IMR-90 (cell line): ENCODE measurements at regions not wholly inside any gene's neighbourhood (a gene's known extent, or its start where the extent isn't known, plus 50 kb on each side); places are given as distances from the start of the nearest gene placed in this dataset.

ENCODE experiments used
- ATAC-seq: fragments of 200-7000 bp; cut with Tn5 transposase; 2 replicates; pipeline ENCODE4 v1.9.1; 2020; ENCODE audit warnings: low read depth, mild to moderate bottlenecking, moderate library complexity
- BruUV-seq: library from RNA; stranded (reverse); fragments of 400-500 nt; replicated peaks from 2 replicates; lab custom pipeline; 2021; lab: Mats Ljungman, UMichigan
- CTCF ChIA-PET: fragments of 300-600 bp; formaldehyde crosslinking; extraction: SDS; loops from one replicate; lab custom pipeline; 2021; ENCODE audit warnings: antibody characterized with exemption; lab: Yijun Ruan, JAX
- POLR2A ChIA-PET: fragments of 300-600 bp; sonication (Branson Sonifier 250); formaldehyde crosslinking; loops from one replicate; lab custom pipeline; 2022; ENCODE audit warnings: antibody characterized with exemption; ENCODE audit not compliant: unreplicated experiment; lab: Charles Lee
- DNase-seq: peaks from one replicate; pipeline ENCODE4 v3.0.0; 2013
- H2AFZ ChIP-seq: replicated peaks from 2 replicates; pipeline ENCODE3; 2013; ENCODE audit warnings: low read length, mild to moderate bottlenecking; ENCODE audit not compliant: poor library complexity
- H2AK5ac ChIP-seq: 2 replicates; pipeline ENCODE4 v1.6.1; 2013; ENCODE audit warnings: low read depth, low read length, inconsistent platforms
- H2AK9ac ChIP-seq: replicated peaks from 2 replicates; pipeline ENCODE3; 2013; ENCODE audit warnings: mild to moderate bottlenecking, low read depth, low read length, moderate library complexity; ENCODE audit not compliant: poor library complexity
- H2BK120ac ChIP-seq: 2 replicates; pipeline ENCODE4 v1.6.1; 2013; ENCODE audit warnings: low read depth, low read length, inconsistent platforms
- H2BK15ac ChIP-seq: 3 replicates; pipeline ENCODE4 v1.6.1; 2013; ENCODE audit warnings: low read depth, low read length, inconsistent platforms
- H2BK20ac ChIP-seq: 2 replicates; pipeline ENCODE4 v1.6.1; 2013; ENCODE audit warnings: low read depth, mild to moderate bottlenecking, inconsistent platforms, low read length, moderate library complexity
- H2BK5ac ChIP-seq: 2 replicates; pipeline ENCODE4 v1.6.1; 2013; ENCODE audit warnings: mild to moderate bottlenecking, low read depth, low read length, inconsistent platforms; ENCODE audit not compliant: poor library complexity, severe bottlenecking
- H3K14ac ChIP-seq: replicated peaks from 2 replicates; pipeline ENCODE4 v1.6.1; 2013; ENCODE audit warnings: low read depth, low read length, inconsistent platforms
- H3K18ac ChIP-seq: 2 replicates; pipeline ENCODE4 v1.6.1; 2013; ENCODE audit warnings: low read depth, low read length, control low read depth
- H3K23ac ChIP-seq: 2 replicates; pipeline ENCODE4 v1.6.1; 2013; ENCODE audit warnings: low read depth, low read length, inconsistent platforms
- H3K27ac ChIP-seq: 2 replicates; pipeline ENCODE4 v1.5.1; 2013; ENCODE audit warnings: mild to moderate bottlenecking, control low read depth, low read length; ENCODE audit not compliant: insufficient read depth
- H3K27me3 ChIP-seq: 2 replicates; pipeline ENCODE4 v1.6.1; 2013; ENCODE audit warnings: low read length; ENCODE audit not compliant: control insufficient read depth, insufficient read depth
- H3K36me3 ChIP-seq: 2 replicates; pipeline ENCODE4 v1.6.1; 2013; ENCODE audit warnings: low read length, mixed read lengths; ENCODE audit not compliant: control insufficient read depth, insufficient read depth
- H3K4ac ChIP-seq: 2 replicates; pipeline ENCODE4 v1.6.1; 2013; ENCODE audit warnings: low read depth, low read length, inconsistent platforms
- H3K4me1 ChIP-seq: 2 replicates; pipeline ENCODE4 v1.6.1; 2013; ENCODE audit warnings: low read length, mixed read lengths; ENCODE audit not compliant: control insufficient read depth, insufficient read depth
- H3K4me2 ChIP-seq: 2 replicates; pipeline ENCODE4 v1.6.1; 2013; ENCODE audit warnings: low read depth, mild to moderate bottlenecking, control low read depth, low read length, moderate library complexity
- H3K4me3 ChIP-seq: 2 replicates; pipeline ENCODE4 v1.5.1; 2013; ENCODE audit warnings: low read depth, mild to moderate bottlenecking, control low read depth, low read length, moderate library complexity; ENCODE audit not compliant: insufficient read depth
- H3K56ac ChIP-seq: 2 replicates; pipeline ENCODE4 v1.6.1; 2013; ENCODE audit warnings: low read length, inconsistent platforms; ENCODE audit not compliant: insufficient read depth; ENCODE audit errors: extremely low read depth
- H3K79me1 ChIP-seq, 2 experiments: 2 replicates each; pipeline ENCODE4 v1.6.1; 2013; ENCODE audit warnings: low read length in 2 of 2, inconsistent platforms in 1 of 2, low read depth in 1 of 2
- H3K9ac ChIP-seq: 2 replicates; pipeline ENCODE4 v1.6.1; 2013; ENCODE audit warnings: low read depth, low read length, control low read depth
- H3K9me1 ChIP-seq: 2 replicates; pipeline ENCODE4 v1.6.1; 2013; ENCODE audit warnings: low read length, inconsistent platforms; ENCODE audit not compliant: insufficient read depth
- H3K9me3 ChIP-seq: 2 replicates; pipeline ENCODE4 v1.6.1; 2013; ENCODE audit warnings: low read length; ENCODE audit not compliant: control insufficient read depth, insufficient read depth
- H4K20me1 ChIP-seq: 2 replicates; pipeline ENCODE4 v1.6.1; 2013; ENCODE audit warnings: low read length, inconsistent platforms; ENCODE audit not compliant: insufficient read depth
- H4K5ac ChIP-seq: 2 replicates; pipeline ENCODE4 v1.6.1; 2013; ENCODE audit warnings: mild to moderate bottlenecking, low read depth, low read length, control low read depth
- H4K8ac ChIP-seq, 2 experiments: 2 replicates each; pipeline ENCODE4 v1.6.1; 2013; ENCODE audit warnings: low read depth in 2 of 2, low read length in 2 of 2, control low read depth in 1 of 2, inconsistent platforms in 1 of 2
- H4K91ac ChIP-seq: 2 replicates; pipeline ENCODE4 v1.6.1; 2013; ENCODE audit warnings: low read depth, low read length, inconsistent platforms; ENCODE audit not compliant: insufficient read depth
- BHLHE40 ChIP-seq: fragments of 150-350 bp; IDR thresholded peaks from 2 replicates; pipeline ENCODE4 v1.6.1; 2016; ENCODE audit warnings: mild to moderate bottlenecking, low read depth, low read length
- CEBPB ChIP-seq: IDR thresholded peaks from 2 replicates; pipeline ENCODE4 v1.6.1; 2012; ENCODE audit warnings: low read depth, low read length, improper control_type of control experiment
- CHD1 ChIP-seq: IDR thresholded peaks from 2 replicates; pipeline ENCODE4 v1.6.1; 2012; ENCODE audit warnings: low read depth, low read length, improper control_type of control experiment
- FOS ChIP-seq: fragments of 150-350 bp; IDR thresholded peaks from 2 replicates; pipeline ENCODE4 v1.6.1; 2016; ENCODE audit warnings: low read depth, low read length
- MAZ ChIP-seq: IDR thresholded peaks from 2 replicates; pipeline ENCODE4 v1.6.1; 2012; ENCODE audit warnings: low read depth, mild to moderate bottlenecking, low read length, improper control_type of control experiment, moderate library complexity, borderline replicate concordance
- MXI1 ChIP-seq: IDR thresholded peaks from 2 replicates; pipeline ENCODE4 v1.6.1; 2012; ENCODE audit warnings: low read depth, mild to moderate bottlenecking, low read length, moderate library complexity, borderline replicate concordance
- NFE2L2 ChIP-seq: fragments of 150-350 bp; IDR thresholded peaks from 2 replicates; pipeline ENCODE4 v1.6.1; 2016; ENCODE audit warnings: low read depth, mild to moderate bottlenecking, low read length
- POLR2A ChIP-seq: IDR thresholded peaks from 2 replicates; pipeline ENCODE4 v1.6.1; 2012; ENCODE audit warnings: mild to moderate bottlenecking, low read depth, low read length
- RAD21 ChIP-seq: IDR thresholded peaks from 2 replicates; pipeline ENCODE4 v1.6.1; 2012; ENCODE audit warnings: low read length, improper control_type of control experiment
- RCOR1 ChIP-seq: IDR thresholded peaks from 2 replicates; pipeline ENCODE4 v1.6.1; 2012; ENCODE audit warnings: mild to moderate bottlenecking, low read length, improper control_type of control experiment; ENCODE audit not compliant: insufficient replicate concordance
- RFX5 ChIP-seq: IDR thresholded peaks from 2 replicates; pipeline ENCODE4 v1.8.0; 2012; ENCODE audit warnings: low read depth, mild to moderate bottlenecking, low read length, moderate library complexity
- SMC3 ChIP-seq: fragments of 150-350 bp; IDR thresholded peaks from 2 replicates; pipeline ENCODE4 v1.6.1; 2016; ENCODE audit warnings: low read depth, mild to moderate bottlenecking, antibody characterized with exemption, low read length, moderate library complexity
- WGBS, 2 experiments: methylation state at CpG; one replicate each; pipeline versions ENCODE4 v1.1.5 to v1.1.7; 2013; ENCODE audit warnings: missing lambda C conversion rate in 2 of 2; ENCODE audit not compliant: insufficient read length in 1 of 2; ENCODE audit errors: extremely low coverage in 2 of 2; 5-methylcytosine and 5-hydroxymethylcytosine counted together
- dilution Hi-C: fragments of 300-500 bp; cut with HindIII; formaldehyde crosslinking; loops from one replicate; pipeline ENCODE4 v1.14.3; 2018; ENCODE audit warnings: low sequenced_read_pairs; ENCODE audit not compliant: unreplicated experiment
- in situ Hi-C: fragments of 300-500 bp; cut with MboI; formaldehyde crosslinking; loops from 3 replicates; pipeline ENCODE4 v1.14.3; 2019; ENCODE audit warnings: low sequenced_read_pairs, inconsistent platforms, mixed read lengths
- intact Hi-C: fragments of 100-400 bp; cut with micrococcal nuclease; formaldehyde crosslinking; loops from 2 replicates; pipeline ENCODE4 v1.10.0; 2022
- TF ChIP-seq, protein P1 (sequence below): fragments of 150-350 bp; IDR thresholded peaks from 2 replicates; pipeline ENCODE4 v1.6.1; 2016; ENCODE audit warnings: low read depth, mild to moderate bottlenecking, low read length, moderate library complexity, borderline replicate concordance
- TF ChIP-seq, protein P2 (sequence below): fragments of 150-350 bp; IDR thresholded peaks from 2 replicates; pipeline ENCODE4 v1.6.1; 2017; ENCODE audit warnings: mild to moderate bottlenecking, antibody characterized with exemption, low read length, low read depth
- TF ChIP-seq, protein P3 (sequence below): conservative IDR thresholded peaks from 2 replicates; pipeline ENCODE4 v1.5.1; 2012; ENCODE audit warnings: mild to moderate bottlenecking, low read depth, low read length, improper control_type of control experiment

DNA sequence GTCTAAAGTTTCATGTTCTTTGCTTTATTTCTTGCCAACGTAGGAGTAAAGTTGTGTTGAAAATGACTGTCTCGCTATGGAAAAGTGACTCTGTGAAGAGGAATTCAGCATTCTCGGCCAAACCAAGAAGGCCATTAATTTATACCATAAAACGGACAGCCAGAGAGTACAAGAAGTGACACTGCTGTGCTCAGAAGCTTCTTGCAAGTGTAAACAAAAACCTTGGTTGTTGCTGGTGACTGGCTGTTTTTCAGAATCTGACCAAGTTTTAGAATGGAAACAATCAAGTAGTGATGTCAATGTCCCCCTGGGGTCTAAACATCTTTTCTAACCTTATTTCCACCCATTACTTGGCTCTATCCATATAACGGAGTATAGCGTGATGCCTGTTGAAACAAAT is 201.9 kb downstream of the INHBA start:
- H3K36me3 ChIP-seq = no peaks in the 10 kb centered on the region
- no peak overlapping the region for H4K8ac ChIP-seq
- H2BK120ac ChIP-seq = no peak overlapping the region
- dilution Hi-C loops = no loop called here
- no peaks in the 10 kb centered on the region for H3K9me1 ChIP-seq
- ChIA-PET POLR2A (no interaction called here), CTCF (no interaction called here)
- DNase-seq (no peak), ATAC-seq (no peak)
- H3K9me3 ChIP-seq = no peaks in the 10 kb centered on the region
- H3K27ac ChIP-seq = no peak overlapping the region
- no peak overlapping the region for H3K23ac ChIP-seq
- intact Hi-C loops = no loop called here
- no TSS peak for BruUV-seq
- in situ Hi-C loops = no loop called here
- no peak overlapping the region for H2BK5ac ChIP-seq
- no peak overlapping the region for H2AK9ac ChIP-seq
- H3K79me1 ChIP-seq = no peaks in the 10 kb centered on the region
- no peak overlapping the region for H3K4ac ChIP-seq
- no CpG with 5 or more reads among the region's 6 CpGs for WGBS, 2 experiments
- no peak overlapping the region for H3K9ac ChIP-seq
- no peak overlapping the region for H2AK5ac ChIP-seq
- H3K18ac ChIP-seq = no peak overlapping the region
- peaks cover 5% of the 10 kb centered on the region; the same call in 1 of the 2 replicates for H3K4me1 ChIP-seq
- H4K20me1 ChIP-seq = no peaks in the 10 kb centered on the region
- TF ChIP-seq FOS (no peak), RAD21 (no peak), POLR2A (no peak), RFX5 (no peak), BHLHE40 (no peak), RCOR1 (no peak), MAZ (no peak), SMC3 (no peak), NFE2L2 (no peak), MXI1 (no peak), CEBPB (no peak), CHD1 (no peak)
- TF ChIP-seq, protein P1, sequence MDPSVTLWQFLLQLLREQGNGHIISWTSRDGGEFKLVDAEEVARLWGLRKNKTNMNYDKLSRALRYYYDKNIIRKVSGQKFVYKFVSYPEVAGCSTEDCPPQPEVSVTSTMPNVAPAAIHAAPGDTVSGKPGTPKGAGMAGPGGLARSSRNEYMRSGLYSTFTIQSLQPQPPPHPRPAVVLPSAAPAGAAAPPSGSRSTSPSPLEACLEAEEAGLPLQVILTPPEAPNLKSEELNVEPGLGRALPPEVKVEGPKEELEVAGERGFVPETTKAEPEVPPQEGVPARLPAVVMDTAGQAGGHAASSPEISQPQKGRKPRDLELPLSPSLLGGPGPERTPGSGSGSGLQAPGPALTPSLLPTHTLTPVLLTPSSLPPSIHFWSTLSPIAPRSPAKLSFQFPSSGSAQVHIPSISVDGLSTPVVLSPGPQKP = no peak
- TF ChIP-seq, protein P2, sequence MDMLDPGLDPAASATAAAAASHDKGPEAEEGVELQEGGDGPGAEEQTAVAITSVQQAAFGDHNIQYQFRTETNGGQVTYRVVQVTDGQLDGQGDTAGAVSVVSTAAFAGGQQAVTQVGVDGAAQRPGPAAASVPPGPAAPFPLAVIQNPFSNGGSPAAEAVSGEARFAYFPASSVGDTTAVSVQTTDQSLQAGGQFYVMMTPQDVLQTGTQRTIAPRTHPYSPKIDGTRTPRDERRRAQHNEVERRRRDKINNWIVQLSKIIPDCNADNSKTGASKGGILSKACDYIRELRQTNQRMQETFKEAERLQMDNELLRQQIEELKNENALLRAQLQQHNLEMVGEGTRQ = no peak
- TF ChIP-seq, protein P3, sequence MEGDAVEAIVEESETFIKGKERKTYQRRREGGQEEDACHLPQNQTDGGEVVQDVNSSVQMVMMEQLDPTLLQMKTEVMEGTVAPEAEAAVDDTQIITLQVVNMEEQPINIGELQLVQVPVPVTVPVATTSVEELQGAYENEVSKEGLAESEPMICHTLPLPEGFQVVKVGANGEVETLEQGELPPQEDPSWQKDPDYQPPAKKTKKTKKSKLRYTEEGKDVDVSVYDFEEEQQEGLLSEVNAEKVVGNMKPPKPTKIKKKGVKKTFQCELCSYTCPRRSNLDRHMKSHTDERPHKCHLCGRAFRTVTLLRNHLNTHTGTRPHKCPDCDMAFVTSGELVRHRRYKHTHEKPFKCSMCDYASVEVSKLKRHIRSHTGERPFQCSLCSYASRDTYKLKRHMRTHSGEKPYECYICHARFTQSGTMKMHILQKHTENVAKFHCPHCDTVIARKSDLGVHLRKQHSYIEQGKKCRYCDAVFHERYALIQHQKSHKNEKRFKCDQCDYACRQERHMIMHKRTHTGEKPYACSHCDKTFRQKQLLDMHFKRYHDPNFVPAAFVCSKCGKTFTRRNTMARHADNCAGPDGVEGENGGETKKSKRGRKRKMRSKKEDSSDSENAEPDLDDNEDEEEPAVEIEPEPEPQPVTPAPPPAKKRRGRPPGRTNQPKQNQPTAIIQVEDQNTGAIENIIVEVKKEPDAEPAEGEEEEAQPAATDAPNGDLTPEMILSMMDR = no peak
- no peak overlapping the region for H2BK20ac ChIP-seq
- H3K56ac ChIP-seq = no peak overlapping the region
- no peak overlapping the region for H2BK15ac ChIP-seq
- no peak overlapping the region for H4K91ac ChIP-seq
- H3K4me2 ChIP-seq = no peak overlapping the region
- no peak overlapping the region for H3K14ac ChIP-seq
- H2AFZ ChIP-seq = no peak overlapping the region
- no peak overlapping the region for H3K4me3 ChIP-seq
- H3K27me3 ChIP-seq = no peaks in the 10 kb centered on the region
- H4K5ac ChIP-seq = no peak overlapping the region
